ENCODE measurements at regions not wholly inside any gene's neighbourhood (a gene's known extent, or its start where the extent isn't known, plus 50 kb on each side); places are given as distances from the start of the nearest gene placed in this dataset.

DNA sequence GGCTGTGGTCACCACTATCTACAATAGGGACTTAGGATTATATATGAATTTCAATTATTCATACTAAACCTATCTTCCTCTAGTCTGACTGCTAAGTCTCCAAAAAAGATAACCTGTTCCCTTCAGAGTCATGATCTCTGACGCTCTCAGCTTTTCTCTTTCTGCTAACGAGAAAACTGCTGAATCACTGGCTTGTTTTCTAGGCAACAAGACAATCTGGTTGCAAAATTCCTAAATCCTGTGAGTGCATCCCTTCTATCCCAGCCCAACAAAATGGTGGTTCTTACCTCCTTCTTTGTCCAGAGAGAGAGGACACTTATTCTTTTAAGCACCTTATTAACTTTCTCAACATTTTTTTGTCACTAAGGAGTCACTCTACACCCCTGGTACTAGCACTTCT lies 312.3 kb upstream of the PKDCC start:
- FAIRE-seq (no peak), ATAC-seq (peak in 1 of 4 donors; percentile 41), DNase-seq (no peak)
- Histone ChIP-seq H3K4me1 (no peaks in the 10 kb centered on the region), H3K9me3 (no peaks in the 10 kb centered on the region), H3K4me3 (no peak overlapping the region), H3K27ac (no peak overlapping the region), H3K36me3 (no peaks in the 10 kb centered on the region), H3K27me3 (no peaks in the 10 kb centered on the region)
- TF ChIP-seq, protein P1, sequence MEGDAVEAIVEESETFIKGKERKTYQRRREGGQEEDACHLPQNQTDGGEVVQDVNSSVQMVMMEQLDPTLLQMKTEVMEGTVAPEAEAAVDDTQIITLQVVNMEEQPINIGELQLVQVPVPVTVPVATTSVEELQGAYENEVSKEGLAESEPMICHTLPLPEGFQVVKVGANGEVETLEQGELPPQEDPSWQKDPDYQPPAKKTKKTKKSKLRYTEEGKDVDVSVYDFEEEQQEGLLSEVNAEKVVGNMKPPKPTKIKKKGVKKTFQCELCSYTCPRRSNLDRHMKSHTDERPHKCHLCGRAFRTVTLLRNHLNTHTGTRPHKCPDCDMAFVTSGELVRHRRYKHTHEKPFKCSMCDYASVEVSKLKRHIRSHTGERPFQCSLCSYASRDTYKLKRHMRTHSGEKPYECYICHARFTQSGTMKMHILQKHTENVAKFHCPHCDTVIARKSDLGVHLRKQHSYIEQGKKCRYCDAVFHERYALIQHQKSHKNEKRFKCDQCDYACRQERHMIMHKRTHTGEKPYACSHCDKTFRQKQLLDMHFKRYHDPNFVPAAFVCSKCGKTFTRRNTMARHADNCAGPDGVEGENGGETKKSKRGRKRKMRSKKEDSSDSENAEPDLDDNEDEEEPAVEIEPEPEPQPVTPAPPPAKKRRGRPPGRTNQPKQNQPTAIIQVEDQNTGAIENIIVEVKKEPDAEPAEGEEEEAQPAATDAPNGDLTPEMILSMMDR (IDR thresholded peaks at IDR 0.05) = no peak
- intact Hi-C loops (cut with DNase I) = no loop called here
- WGBS, 2 donors = 60 to 61% methylated on average over 2 of the region's 2 CpGs

DNA sequence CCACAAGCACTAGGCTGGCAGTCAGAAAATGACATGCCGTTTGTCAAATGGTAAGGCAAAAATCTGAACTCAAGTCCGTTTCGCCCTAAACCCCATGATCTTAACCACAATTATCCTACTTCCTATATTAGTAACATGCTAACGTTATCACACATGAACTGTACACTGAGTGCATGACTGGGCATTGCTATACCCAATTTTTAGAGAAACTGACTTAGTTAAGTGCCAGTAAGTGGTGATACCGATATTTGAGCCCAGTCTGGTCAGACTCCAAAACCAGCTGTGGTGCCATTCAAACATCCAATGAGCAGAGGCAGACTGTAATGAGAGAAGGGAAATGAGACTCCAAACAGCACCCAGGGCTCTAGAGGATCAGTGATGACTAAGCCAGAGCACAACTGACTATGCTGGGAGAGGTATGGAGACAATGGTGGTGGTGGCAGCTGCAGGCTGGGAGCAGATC lies 311.7 kb upstream of the PKDCC start:
- DNase-seq (no peak), FAIRE-seq (no peak), ATAC-seq (peak in 2 of 4 donors; percentile 47 to 56)
- H3K36me3 ChIP-seq = no peaks in the 10 kb centered on the region
- H3K27me3 ChIP-seq = no peaks in the 10 kb centered on the region
- intact Hi-C loops (cut with DNase I) = no loop called here
- H3K4me3 ChIP-seq = no peak overlapping the region
- no peak overlapping the region for H3K27ac ChIP-seq
- 69 to 84% methylated on average over 5 of the region's 5 CpGs for WGBS, 2 donors
- no peaks in the 10 kb centered on the region for H3K4me1 ChIP-seq
- TF ChIP-seq, protein P1 (IDR thresholded peaks at IDR 0.05) = no peak
- no peaks in the 10 kb centered on the region for H3K9me3 ChIP-seq

DNA sequence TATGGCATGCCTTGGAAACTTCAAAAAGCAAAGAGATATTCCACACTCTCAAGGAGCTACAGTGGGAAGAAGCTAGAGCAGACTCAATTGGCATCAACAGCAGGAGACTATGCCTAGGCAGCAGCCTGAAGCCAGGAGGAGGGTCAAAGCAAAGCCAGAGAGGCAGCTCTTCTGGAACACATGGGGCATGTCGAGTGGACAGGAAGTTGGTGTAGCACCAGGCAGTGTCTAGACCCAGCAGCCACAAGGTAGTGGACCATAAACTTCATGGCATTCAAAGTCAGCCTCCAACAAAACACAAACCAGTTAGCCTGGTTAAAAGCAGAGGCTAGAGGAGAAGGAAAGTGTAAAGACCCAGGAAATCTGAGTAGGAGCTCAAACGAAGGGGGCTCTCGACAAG lies 311.2 kb upstream of the PKDCC start:
- H3K4me1 ChIP-seq = no peaks in the 10 kb centered on the region
- H3K4me3 ChIP-seq = no peak overlapping the region
- DNase-seq = no peak
- TF ChIP-seq, protein P1 (IDR thresholded peaks at IDR 0.05) = no peak
- H3K9me3 ChIP-seq = no peaks in the 10 kb centered on the region
- no peaks in the 10 kb centered on the region for H3K27me3 ChIP-seq
- H3K27ac ChIP-seq = no peak overlapping the region
- peak in 1 of 4 donors; percentile 20 for ATAC-seq
- no peak for FAIRE-seq
- intact Hi-C loops (cut with DNase I) = no loop called here
- H3K36me3 ChIP-seq = no peaks in the 10 kb centered on the region
- WGBS, 2 donors = 41 to 50% methylated on average over 3 of the region's 3 CpGs

DNA sequence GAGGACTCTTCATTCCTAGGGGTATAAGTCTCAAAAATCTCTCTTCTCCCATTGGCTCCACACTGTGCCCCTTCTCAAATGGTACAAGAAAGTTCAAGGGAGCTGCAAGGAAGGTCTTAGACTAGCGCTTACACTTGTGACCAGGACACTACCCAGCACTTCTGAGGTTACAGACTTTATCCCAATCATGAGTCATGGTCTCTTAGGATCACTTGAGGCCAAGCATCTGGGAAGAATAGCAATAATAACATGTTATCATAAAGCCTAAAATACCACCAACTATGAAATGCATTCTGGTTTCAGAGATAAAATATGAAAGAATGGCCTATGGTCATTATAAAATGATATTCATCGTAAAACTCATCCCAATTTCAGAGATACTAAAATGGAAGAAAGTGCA lies 309.9 kb upstream of the PKDCC start:
- no peaks in the 10 kb centered on the region for H3K36me3 ChIP-seq
- DNase-seq (no peak), FAIRE-seq (no peak), ATAC-seq (no peak)
- no peaks in the 10 kb centered on the region for H3K4me1 ChIP-seq
- TF ChIP-seq, protein P1 (IDR thresholded peaks at IDR 0.05) = no peak
- intact Hi-C loops (cut with DNase I) = no loop called here
- 68 to 78% methylated on average over 2 of the region's 2 CpGs for WGBS, 2 donors
- H3K9me3 ChIP-seq = no peaks in the 10 kb centered on the region
- no peak overlapping the region for H3K27ac ChIP-seq
- H3K27me3 ChIP-seq = no peaks in the 10 kb centered on the region
- H3K4me3 ChIP-seq = no peak overlapping the region

DNA sequence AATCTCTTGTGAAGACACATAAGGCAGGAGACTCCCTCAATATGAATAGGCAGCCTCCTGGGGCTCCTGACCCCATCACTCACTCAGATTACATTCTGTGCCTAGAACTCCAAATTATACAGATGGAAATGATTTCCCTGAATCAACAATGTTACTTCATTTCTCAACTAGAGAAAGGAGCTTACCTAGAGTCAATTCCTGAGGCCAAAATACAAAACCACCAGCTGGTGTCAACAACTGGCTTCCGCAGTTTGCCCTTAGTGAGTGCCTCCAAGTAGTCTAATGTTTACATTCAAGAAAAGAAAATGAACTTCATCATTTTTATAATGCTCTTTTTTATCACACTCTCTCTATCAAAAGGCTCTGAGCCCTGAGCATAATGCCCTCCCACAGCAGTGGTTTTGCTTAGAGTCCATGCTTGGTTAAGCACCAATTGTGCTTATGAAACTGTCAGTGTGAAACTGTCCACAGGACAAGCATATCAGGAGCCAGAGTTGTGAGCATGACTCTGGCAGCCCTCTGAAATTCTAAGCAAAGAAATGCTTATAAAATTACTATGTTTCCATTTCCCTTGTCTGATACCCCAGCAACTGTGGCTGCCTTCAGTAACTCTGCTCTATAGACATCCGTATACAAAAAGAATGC lies 305.7 kb upstream of the PKDCC start:
- peak in 1 of 4 donors; percentile 22 for ATAC-seq
- Histone ChIP-seq H3K27ac (no peak overlapping the region), H3K9me3 (no peaks in the 10 kb centered on the region), H3K4me1 (no peaks in the 10 kb centered on the region), H3K4me3 (no peak overlapping the region), H3K36me3 (no peaks in the 10 kb centered on the region), H3K27me3 (no peaks in the 10 kb centered on the region)
- no peak for FAIRE-seq
- TF ChIP-seq, protein P1 (IDR thresholded peaks at IDR 0.05) = no peak
- no peak for DNase-seq
- WGBS, 2 donors = 66 to 82% methylated on average over 2 of the region's 2 CpGs
- intact Hi-C loops (cut with DNase I) = no loop called here

Measured in pancreas (tissue), 10 donors.